Erythroblast (primary cell): ENCODE measurements at regions not wholly inside any gene's neighbourhood (a gene's known extent, or its start where the extent isn't known, plus 50 kb on each side); places are given as distances from the start of the nearest gene placed in this dataset.

ENCODE experiments used
- GATA1 ChIP-seq: IDR thresholded peaks from 2 replicates; pipeline ENCODE4 v1.6.1; 2011; ENCODE audit warnings: low read depth, mild to moderate bottlenecking, control low read depth, low read length, moderate library complexity
- POLR2A ChIP-seq: IDR thresholded peaks from 2 replicates; pipeline ENCODE4 v1.6.1; 2011; ENCODE audit warnings: mild to moderate bottlenecking, low read length

DNA sequence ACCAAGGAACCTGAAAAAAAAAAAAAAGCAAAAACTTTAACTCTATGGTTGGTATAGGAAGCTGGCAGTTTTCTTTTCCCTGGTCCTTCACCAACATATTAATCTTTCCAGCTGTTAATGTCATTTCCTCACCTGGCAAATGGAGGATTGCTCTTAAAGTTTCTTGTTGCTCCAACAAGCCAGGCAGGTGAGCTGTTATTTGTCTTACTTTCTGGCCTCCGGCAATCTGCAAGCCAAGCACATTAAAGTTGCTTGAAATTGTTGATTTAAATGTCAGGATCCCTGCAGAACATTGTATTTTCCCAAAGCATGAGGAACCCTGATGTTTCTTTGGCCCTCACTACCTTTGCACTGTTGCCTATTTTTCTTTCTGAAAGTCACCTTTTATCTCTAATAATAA, 664.9 kb downstream of the METTL4 start:
- no peak for TF ChIP-seq POLR2A
- no peak for TF ChIP-seq GATA1
